ENCODE measurements at regions not wholly inside any gene's neighbourhood (a gene's known extent, or its start where the extent isn't known, plus 50 kb on each side); places are given as distances from the start of the nearest gene placed in this dataset.

- DNase-seq (ENCODE audit: extremely low read depth in 1 of 2, low read depth in 1 of 2) = peak in 1 of 2 donors; percentile 11
Observed at GRCh38 chr2:241924069-241924908, 54.8 kb downstream of the RTP5 start.

GRCh38 chr2:241924909-241925250, 55.4 kb downstream of the RTP5 start:
- DNase-seq (ENCODE audit: extremely low read depth in 1 of 2, low read depth in 1 of 2) = no peak

- DNase-seq (ENCODE audit: extremely low read depth in 1 of 2, low read depth in 1 of 2) = no peak
Observed at GRCh38 chr2:241925277-241925676, 55.7 kb downstream of the RTP5 start.

GRCh38 chr2:241925821-241926441, 56.4 kb downstream of the RTP5 start:
- no peak for DNase-seq (ENCODE audit: extremely low read depth in 1 of 2, low read depth in 1 of 2)

DNA sequence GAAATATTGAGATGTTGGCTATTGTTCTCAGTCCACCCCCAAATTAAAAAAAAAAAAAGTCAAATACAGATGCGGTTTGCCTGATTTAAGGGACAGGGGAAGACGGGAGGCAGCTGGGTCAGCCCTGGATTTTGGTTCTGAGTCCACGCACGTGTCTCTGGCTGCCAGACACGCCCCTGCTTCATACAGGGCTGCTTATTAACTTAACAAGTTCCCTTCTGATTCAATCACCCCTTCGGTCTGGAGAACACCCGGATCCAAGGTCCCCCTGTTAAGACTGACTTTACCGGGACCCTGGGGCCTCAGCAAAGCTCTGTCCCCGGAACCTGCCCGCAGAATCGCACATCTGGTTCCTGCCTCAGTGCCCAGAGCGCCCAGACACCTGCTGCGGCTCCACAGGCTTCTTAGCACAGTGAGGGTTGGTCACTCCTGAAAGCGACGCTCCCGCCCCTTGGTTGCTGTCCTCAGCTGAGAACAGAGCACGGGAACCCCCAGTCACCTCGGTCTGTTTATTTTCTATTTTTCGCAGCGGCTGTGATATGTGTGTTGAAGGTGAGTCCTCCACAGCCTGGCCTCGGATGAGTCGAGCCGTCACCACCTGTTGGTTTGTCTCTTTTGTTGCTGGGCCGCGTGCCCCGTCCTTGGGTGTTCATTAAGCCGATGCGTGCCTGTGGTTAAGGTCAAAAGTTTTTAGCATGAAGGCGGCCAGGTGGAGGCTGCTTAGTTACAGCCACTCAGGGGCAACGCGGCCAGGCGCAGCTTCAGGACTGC, 57.2 kb downstream of the RTP5 start:
- no peak for DNase-seq (ENCODE audit: extremely low read depth in 1 of 2, low read depth in 1 of 2)

DNA sequence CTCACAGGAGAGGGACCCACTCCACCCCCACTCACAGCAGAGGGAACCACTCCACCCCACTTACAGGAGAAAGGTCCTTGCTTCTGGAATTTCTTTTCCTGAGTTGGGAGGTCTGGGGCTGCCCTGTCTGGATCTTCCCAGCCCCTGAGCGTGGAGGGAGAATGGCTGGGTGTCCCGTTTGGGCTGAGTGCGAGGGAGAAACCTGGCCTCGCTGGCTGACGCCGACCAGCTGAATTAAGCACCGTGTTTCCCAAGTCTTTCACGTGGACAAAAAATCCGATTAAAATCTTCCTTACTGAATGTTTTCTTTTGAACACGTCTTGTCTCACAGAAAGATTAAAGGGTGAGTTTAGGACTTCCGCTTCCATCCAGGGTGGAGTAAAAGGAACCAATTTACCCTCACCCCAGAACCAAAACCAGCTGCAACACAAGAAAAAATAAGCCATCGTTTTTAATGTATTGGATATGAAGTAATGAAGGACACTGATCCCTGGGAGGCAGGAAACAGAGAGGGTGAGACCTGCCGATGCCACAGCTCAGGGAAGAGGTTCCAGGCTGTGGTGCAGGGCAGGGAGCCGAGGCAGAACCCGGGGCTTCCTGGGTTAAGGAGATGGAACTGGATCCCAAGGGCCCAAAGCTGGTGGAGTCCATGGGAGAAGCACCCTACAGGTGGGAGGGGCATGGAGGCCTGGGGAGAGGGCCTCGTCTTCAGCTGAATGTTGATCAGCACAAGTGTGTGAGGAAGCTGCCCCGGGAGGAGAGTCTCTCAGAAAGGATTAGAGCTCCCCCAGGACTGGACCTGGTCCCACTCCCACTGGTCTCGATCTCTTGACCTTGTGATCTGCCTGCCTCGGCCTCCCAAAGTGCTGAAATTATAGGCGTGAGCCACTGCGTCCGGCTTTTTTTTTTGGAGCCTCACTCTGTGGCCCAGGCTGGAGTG, 60.3 kb downstream of the RTP5 start:
- DNase-seq (ENCODE audit: extremely low read depth in 1 of 2, low read depth in 1 of 2) = no peak

- DNase-seq (ENCODE audit: extremely low read depth in 1 of 2, low read depth in 1 of 2) = no peak
Observed at GRCh38 chr2:241931084-241931975, 61.8 kb downstream of the RTP5 start.

- DNase-seq (ENCODE audit: extremely low read depth in 1 of 2, low read depth in 1 of 2) = no peak
Observed at GRCh38 chr2:241931976-241932898, 62.7 kb downstream of the RTP5 start.

DNA sequence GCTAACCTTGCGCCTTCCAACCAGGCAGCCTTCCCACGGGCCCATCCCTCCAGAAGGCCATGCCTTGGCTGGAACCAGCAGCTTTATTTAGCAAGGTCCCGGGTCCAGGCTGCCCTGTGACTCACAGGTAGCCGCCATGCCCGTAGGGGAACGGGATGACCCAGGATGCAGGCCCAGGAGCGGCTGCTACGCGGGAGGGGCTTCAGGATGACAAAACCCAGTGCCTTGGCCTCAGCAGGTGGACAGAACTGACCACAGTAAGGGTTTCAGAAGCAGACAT, 63.3 kb downstream of the RTP5 start:
- no peak for DNase-seq (ENCODE audit: extremely low read depth in 1 of 2, low read depth in 1 of 2)

- no peak for DNase-seq (ENCODE audit: extremely low read depth in 1 of 2, low read depth in 1 of 2)
Observed at GRCh38 chr2:241933179-241933911, 63.8 kb downstream of the RTP5 start.

DNA sequence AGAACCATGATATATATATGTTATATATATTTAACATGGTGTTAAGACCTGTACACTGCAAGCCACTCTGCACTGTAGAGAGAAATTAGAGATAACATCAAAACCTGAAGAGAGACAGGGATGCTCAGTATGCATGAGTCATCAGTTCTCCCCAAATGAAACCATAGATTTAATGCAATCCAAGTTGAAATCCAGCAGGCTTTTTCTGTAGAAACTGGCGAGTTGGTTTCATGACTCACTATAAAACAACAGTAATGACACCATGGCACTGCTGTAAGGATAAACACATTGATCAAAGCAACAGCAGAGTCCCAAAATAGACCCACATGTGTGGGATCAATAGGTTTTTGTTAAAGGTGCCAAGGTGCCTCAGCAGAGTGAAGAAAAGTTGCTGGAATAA, 65.8 kb downstream of the RTP5 start:
- DNase-seq (ENCODE audit: extremely low read depth in 1 of 2, low read depth in 1 of 2) = no peak

- no peak for DNase-seq (ENCODE audit: extremely low read depth in 1 of 2, low read depth in 1 of 2)
Observed at GRCh38 chr2:241935774-241936173, 66.2 kb downstream of the RTP5 start.

DNA sequence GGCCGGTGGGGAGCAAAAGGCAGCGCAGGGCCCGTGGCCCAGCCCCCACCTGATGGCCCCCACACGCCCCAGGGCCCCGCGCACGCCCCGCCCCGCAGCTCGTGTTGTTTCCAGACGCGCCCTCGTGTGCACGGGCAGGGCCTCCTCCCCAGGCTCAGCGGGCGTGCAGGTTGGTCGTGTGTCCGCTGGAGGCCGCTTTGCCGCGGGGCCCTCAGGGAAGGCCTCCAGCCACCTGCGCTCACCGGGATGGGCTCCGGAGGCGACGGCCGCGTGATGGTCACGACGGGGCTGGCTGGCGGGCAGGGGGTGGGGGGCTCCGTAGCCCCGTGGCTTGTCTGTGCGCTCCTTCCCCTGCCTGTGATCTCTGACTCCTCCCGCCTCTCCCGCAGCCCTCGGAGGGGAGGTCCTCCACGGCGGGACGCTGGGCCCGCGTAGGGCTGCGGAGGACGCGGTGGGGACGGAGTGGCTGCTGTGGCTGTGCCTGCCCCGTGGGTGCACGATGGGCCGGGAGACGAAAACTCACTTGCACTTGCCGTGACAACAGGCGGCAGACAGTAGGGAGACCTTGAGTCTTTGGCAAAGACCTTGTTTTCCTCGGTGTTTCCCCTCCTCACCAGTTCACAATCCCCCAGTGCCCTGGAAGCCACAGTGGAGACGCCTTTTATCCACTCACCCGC, 67.1 kb downstream of the RTP5 start:
- no peak for DNase-seq (ENCODE audit: extremely low read depth in 1 of 2, low read depth in 1 of 2)

DNA sequence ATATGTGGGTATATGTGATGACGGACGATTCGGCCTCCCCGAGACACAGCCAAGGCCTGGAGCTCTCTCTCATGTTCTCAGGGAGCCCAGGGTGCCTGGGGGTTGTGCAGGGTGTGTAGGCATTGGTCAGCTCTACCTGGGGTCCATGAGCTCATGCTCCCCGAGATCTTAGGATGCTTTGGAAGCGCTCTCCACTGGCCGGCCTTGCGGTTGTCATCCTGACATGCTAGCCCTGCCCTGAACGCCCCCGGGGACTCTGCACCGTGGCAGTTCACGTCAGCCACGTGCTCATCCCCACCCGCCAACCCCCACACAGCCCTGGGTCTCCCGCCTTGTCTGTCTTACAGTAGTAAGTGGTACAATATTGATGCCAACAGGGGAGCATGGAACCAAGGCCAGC, 67.8 kb downstream of the RTP5 start:
- DNase-seq (ENCODE audit: extremely low read depth in 1 of 2, low read depth in 1 of 2) = no peak

DNA sequence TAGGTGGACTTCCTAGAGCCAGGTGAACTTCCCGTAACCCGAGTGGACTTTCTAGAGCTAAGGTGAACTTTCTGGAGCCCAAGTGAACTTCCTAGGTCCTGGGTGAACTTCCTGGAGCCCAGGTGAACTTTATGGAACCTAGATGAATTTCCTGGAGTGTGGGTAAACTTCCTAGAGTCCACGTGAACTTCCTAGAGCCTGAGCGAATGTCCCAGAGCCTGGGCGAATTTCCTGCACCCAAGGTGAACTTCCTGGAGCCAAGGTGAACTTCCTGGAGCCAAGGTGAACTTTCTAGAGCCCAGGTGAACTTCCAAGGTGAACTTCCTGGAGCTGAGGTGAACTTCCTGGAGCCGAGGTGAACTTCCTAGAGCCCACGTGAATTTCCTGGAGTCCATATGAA, 70.0 kb downstream of the RTP5 start:
- no peak for DNase-seq (ENCODE audit: extremely low read depth in 1 of 2, low read depth in 1 of 2)

- DNase-seq (ENCODE audit: extremely low read depth in 1 of 2, low read depth in 1 of 2) = no peak
Observed at GRCh38 chr2:241940329-241940728, 70.8 kb downstream of the RTP5 start.

DNA sequence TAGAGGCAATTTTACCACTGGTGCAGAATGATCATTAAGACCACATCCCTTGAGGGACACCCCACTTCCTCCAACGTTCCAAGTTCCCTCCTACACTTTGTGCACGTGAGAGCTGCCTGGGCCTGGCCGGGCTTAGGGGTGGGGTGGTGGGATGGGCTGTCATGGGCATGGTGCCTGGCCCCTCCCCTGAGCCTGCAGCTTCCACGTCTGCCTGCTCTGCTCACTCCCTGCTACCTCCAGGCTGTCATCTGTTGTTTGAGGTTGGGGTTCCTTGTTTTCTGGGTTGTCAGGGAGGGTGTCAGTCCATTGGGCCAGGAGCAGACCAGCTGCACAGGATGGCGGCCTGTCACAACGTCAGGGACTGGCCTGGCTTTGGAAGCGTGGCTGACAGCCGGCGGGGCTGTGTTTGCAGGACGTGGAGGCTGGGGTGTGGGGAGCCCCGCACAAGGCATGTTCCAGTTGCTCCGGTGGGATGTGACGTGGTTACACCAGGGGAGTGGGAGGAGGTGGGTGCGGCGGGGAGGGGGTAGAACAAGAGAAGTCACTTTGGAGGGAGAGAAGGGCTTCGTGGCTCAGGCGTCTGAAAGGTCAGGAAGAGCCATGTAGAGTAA, 72.3 kb downstream of the RTP5 start:
- DNase-seq (ENCODE audit: extremely low read depth in 1 of 2, low read depth in 1 of 2) = no peak
